Panc1 (cell line): ENCODE measurements at regions not wholly inside any gene's neighbourhood (a gene's known extent, or its start where the extent isn't known, plus 50 kb on each side); places are given as distances from the start of the nearest gene placed in this dataset.

ENCODE experiments used
- ATAC-seq: fragments of 200-7000 bp; cut with Tn5 transposase; 2 replicates; pipeline ENCODE4 v1.9.1; 2020; ENCODE audit warnings: mild to moderate bottlenecking, moderate library complexity
- BruUV-seq: library from RNA; stranded (reverse); fragments of 400-500 nt; replicated peaks from 2 replicates; lab custom pipeline; 2021; lab: Mats Ljungman, UMichigan
- CTCF ChIA-PET: fragments of 300-600 bp; sonication (Branson Sonifier 250); formaldehyde crosslinking; loops from one replicate; lab custom pipeline; 2022; ENCODE audit warnings: antibody characterized with exemption; lab: Charles Lee
- POLR2A ChIA-PET: fragments of 300-600 bp; sonication (Branson Sonifier 250); formaldehyde crosslinking; loops from one replicate; lab custom pipeline; 2022; ENCODE audit warnings: antibody characterized with exemption; lab: Charles Lee
- DNase-seq: peaks from one replicate; pipeline ENCODE4 v3.0.0-alpha.2; 2010; ENCODE audit warnings: low read depth, low spot score
- H3K27ac ChIP-seq: 2 replicates; pipeline ENCODE4 v1.5.1; 2011; ENCODE audit warnings: mild to moderate bottlenecking, low read length, inconsistent platforms
- H3K27me3 ChIP-seq: fragments of 200-500 bp; sonication (Bioruptor generic); 2 replicates; pipeline ENCODE4 v1.6.0; 2014; ENCODE audit warnings: low read length, inconsistent platforms; ENCODE audit not compliant: control insufficient read depth, insufficient read depth
- H3K36me3 ChIP-seq: fragments of 200-500 bp; sonication (Bioruptor generic); 2 replicates; pipeline ENCODE4 v1.5.1; 2014; ENCODE audit warnings: inconsistent platforms, mild to moderate bottlenecking, low read length, moderate library complexity; ENCODE audit not compliant: control insufficient read depth, insufficient read depth
- H3K4me1 ChIP-seq: 2 replicates; pipeline ENCODE4 v1.5.1; 2011; ENCODE audit warnings: inconsistent platforms, mild to moderate bottlenecking, low read length, moderate library complexity; ENCODE audit not compliant: control insufficient read depth, insufficient read depth
- H3K4me3 ChIP-seq, 2 experiments: 2 replicates each; pipeline ENCODE4 v1.5.1; 2011 to 2012; ENCODE audit warnings: low read depth in 2 of 2, low read length in 2 of 2, mild to moderate bottlenecking in 2 of 2, inconsistent platforms in 1 of 2, moderate library complexity in 1 of 2
- H3K9me3 ChIP-seq: fragments of 200-500 bp; sonication (Bioruptor generic); 2 replicates; pipeline ENCODE4 v1.5.1; 2014; ENCODE audit warnings: low read depth, mild to moderate bottlenecking, inconsistent platforms, low read length, moderate library complexity; ENCODE audit not compliant: control insufficient read depth, insufficient read depth
- POLR2AphosphoS5 ChIP-seq: IDR thresholded peaks from 2 replicates; pipeline ENCODE4 v1.6.1; 2012; ENCODE audit warnings: mild to moderate bottlenecking, low read depth, low read length, moderate library complexity
- SIN3A ChIP-seq: IDR thresholded peaks from 2 replicates; pipeline ENCODE4 v1.6.1; 2012; ENCODE audit warnings: low read depth, mild to moderate bottlenecking, low read length, moderate library complexity, borderline replicate concordance; ENCODE audit not compliant: insufficient read depth
- TCF7L2 ChIP-seq: IDR thresholded peaks from 2 replicates; pipeline ENCODE4 v1.6.1; 2011; ENCODE audit warnings: mild to moderate bottlenecking, low read depth, low read length, inconsistent platforms
- in situ Hi-C: cut with HindIII; loops from 2 replicates; pipeline ENCODE4 v1.10.0; 2016; ENCODE audit warnings: low sequenced_read_pairs, low pct_unique_long_range_greater_than_20kb
- intact Hi-C: fragments of 100-400 bp; cut with micrococcal nuclease; formaldehyde crosslinking; loops from one replicate; pipeline ENCODE4 v1.10.0; 2022; ENCODE audit not compliant: unreplicated experiment
- TF ChIP-seq, protein P1 (sequence below): fragments of 450-650 bp; IDR thresholded peaks from 2 replicates; pipeline ENCODE4 v1.5.1; 2017; ENCODE audit warnings: mild to moderate bottlenecking
- TF ChIP-seq, protein P2 (sequence below), 2 experiments: IDR thresholded peaks; 2 replicates each; pipeline ENCODE4 v1.6.1; 2011 to 2012; ENCODE audit warnings: low read depth in 2 of 2, control low read depth in 1 of 2, low read length in 1 of 2, mild to moderate bottlenecking in 1 of 2, moderate library complexity in 1 of 2; ENCODE audit not compliant: insufficient read depth in 1 of 2

DNA sequence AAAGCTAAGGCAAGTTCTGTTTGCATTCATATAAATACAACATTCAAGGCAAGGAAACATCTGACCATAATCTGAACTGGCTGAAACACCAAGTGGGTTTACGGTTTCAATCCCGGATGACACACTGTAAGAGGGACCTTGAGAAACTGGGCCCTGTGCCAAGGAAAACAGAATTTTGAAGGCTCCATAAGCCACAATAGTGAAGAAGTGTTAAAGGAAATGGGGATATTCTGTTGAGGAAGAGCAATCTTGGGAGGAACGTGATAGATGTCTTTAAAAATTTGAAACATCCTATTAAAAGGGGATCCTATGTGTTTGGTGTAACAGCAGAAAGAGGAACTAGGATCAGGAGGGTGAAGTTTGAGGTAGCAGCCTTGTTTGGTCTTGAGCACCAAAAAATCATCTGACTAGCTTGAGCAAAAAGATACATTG lies 82.4 kb upstream of the TAB2 start:
- in situ Hi-C loops: no loop called here
- peaks cover 12% of the 10 kb centered on the region for H3K4me1 ChIP-seq
- CTCF ChIA-PET: no interaction called here
- no peaks in the 10 kb centered on the region for H3K27me3 ChIP-seq
- TF ChIP-seq POLR2AphosphoS5 (no peak), TCF7L2 (no peak), SIN3A (no peak)
- TF ChIP-seq, protein P1, sequence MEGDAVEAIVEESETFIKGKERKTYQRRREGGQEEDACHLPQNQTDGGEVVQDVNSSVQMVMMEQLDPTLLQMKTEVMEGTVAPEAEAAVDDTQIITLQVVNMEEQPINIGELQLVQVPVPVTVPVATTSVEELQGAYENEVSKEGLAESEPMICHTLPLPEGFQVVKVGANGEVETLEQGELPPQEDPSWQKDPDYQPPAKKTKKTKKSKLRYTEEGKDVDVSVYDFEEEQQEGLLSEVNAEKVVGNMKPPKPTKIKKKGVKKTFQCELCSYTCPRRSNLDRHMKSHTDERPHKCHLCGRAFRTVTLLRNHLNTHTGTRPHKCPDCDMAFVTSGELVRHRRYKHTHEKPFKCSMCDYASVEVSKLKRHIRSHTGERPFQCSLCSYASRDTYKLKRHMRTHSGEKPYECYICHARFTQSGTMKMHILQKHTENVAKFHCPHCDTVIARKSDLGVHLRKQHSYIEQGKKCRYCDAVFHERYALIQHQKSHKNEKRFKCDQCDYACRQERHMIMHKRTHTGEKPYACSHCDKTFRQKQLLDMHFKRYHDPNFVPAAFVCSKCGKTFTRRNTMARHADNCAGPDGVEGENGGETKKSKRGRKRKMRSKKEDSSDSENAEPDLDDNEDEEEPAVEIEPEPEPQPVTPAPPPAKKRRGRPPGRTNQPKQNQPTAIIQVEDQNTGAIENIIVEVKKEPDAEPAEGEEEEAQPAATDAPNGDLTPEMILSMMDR: no peak
- TF ChIP-seq, protein P2, sequence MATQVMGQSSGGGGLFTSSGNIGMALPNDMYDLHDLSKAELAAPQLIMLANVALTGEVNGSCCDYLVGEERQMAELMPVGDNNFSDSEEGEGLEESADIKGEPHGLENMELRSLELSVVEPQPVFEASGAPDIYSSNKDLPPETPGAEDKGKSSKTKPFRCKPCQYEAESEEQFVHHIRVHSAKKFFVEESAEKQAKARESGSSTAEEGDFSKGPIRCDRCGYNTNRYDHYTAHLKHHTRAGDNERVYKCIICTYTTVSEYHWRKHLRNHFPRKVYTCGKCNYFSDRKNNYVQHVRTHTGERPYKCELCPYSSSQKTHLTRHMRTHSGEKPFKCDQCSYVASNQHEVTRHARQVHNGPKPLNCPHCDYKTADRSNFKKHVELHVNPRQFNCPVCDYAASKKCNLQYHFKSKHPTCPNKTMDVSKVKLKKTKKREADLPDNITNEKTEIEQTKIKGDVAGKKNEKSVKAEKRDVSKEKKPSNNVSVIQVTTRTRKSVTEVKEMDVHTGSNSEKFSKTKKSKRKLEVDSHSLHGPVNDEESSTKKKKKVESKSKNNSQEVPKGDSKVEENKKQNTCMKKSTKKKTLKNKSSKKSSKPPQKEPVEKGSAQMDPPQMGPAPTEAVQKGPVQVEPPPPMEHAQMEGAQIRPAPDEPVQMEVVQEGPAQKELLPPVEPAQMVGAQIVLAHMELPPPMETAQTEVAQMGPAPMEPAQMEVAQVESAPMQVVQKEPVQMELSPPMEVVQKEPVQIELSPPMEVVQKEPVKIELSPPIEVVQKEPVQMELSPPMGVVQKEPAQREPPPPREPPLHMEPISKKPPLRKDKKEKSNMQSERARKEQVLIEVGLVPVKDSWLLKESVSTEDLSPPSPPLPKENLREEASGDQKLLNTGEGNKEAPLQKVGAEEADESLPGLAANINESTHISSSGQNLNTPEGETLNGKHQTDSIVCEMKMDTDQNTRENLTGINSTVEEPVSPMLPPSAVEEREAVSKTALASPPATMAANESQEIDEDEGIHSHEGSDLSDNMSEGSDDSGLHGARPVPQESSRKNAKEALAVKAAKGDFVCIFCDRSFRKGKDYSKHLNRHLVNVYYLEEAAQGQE (IDR thresholded peaks at IDR 0.05; ENCODE audit: insufficient read depth in 1 of 2, low read depth in 2 of 2, low read length in 1 of 2): no peak
- H3K9me3 ChIP-seq: no peaks in the 10 kb centered on the region
- no peak overlapping the region for H3K27ac ChIP-seq
- intact Hi-C loops: no loop called here
- ATAC-seq: no peak
- H3K4me3 ChIP-seq: no peak overlapping the region
- POLR2A ChIA-PET: no interaction called here
- no peak for DNase-seq
- no TSS peak for BruUV-seq
- no peaks in the 10 kb centered on the region for H3K36me3 ChIP-seq

DNA sequence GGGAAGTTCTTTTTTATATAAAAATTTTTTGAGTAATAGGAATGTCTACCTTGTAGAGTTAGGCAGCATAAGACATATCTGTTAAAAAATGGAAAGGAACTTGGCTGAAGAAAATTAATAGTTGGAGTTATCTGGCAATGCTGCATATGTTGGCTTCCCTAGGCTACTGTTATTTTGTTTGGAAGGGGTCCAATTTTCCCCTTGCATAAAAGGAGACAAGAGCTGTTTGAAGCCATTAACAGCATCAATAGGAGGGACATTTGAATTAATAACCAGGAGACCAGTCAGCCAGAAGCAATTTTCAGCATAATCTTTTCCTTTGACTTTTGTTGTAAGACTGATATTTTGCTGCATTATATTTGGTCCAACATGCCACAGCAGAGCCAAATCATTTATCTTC lies 80.9 kb upstream of the TAB2 start:
- Histone ChIP-seq H3K4me3 (no peak overlapping the region), H3K27me3 (no peaks in the 10 kb centered on the region), H3K27ac (no peak overlapping the region), H3K36me3 (no peaks in the 10 kb centered on the region), H3K9me3 (peaks cover 3% of the 10 kb centered on the region; the same call in 1 of the 2 replicates), H3K4me1 (peaks cover 12% of the 10 kb centered on the region)
- no peak for TF ChIP-seq TCF7L2
- TF ChIP-seq POLR2AphosphoS5: no peak
- in situ Hi-C loops: no loop called here
- POLR2A ChIA-PET: no interaction called here
- intact Hi-C loops: no loop called here
- BruUV-seq: no TSS peak
- DNase-seq: no peak
- ATAC-seq: no peak
- CTCF ChIA-PET: no interaction called here

DNA sequence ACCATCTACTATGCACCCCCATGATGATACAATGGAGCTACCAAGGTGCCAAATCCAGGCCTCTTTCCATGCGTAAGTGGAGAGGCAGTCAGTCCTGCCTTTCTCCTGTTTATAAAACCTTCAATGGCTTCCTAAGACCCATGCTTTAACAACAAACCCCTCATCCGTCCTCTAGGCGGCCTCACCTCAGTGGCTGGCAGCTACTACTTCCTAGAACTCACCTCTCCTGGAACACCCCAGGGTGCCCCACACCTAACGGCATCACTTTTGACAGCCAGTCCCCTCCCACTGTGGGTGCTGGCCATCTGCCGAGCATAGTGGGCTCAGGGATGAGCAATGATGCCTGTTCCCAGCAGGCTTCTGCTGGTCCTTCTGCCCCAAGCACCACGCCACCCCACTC lies 80.0 kb upstream of the TAB2 start:
- TF ChIP-seq, protein P1: no peak
- no peak for TF ChIP-seq POLR2AphosphoS5
- in situ Hi-C loops (no loop called here), intact Hi-C loops (no loop called here)
- H3K27ac ChIP-seq: no peak overlapping the region
- H3K9me3 ChIP-seq: peaks cover 3% of the 10 kb centered on the region; the same call in 1 of the 2 replicates
- ATAC-seq (no peak), DNase-seq (no peak)
- no peak overlapping the region for H3K4me3 ChIP-seq
- no peaks in the 10 kb centered on the region for H3K27me3 ChIP-seq
- peaks cover 12% of the 10 kb centered on the region for H3K4me1 ChIP-seq
- POLR2A ChIA-PET: no interaction called here
- H3K36me3 ChIP-seq: no peaks in the 10 kb centered on the region
- BruUV-seq: no TSS peak
- CTCF ChIA-PET: no interaction called here
